ENCODE measurements at regions not wholly inside any gene's neighbourhood (a gene's known extent, or its start where the extent isn't known, plus 50 kb on each side); places are given as distances from the start of the nearest gene placed in this dataset.

- TF ChIP-seq CTCF (tag by site-specific recombination; IDR thresholded peaks at IDR 0.05) = no peak
- TF ChIP-seq ZBTB7A (tag by site-specific recombination; IDR thresholded peaks at IDR 0.05; ENCODE audit: low read depth) = no peak
- no peak for TF ChIP-seq ZNF2 (tag by site-specific recombination; IDR thresholded peaks at IDR 0.05)
- no peak for TF ChIP-seq ZNF670 (tag by site-specific recombination; IDR thresholded peaks at IDR 0.05; ENCODE audit: low read depth)
- TF ChIP-seq ZNF830 (tag by site-specific recombination; IDR thresholded peaks at IDR 0.05; ENCODE audit: low read depth) = no peak
- TF ChIP-seq ZNF423 (tag by site-specific recombination; IDR thresholded peaks at IDR 0.05) = no peak
- TF ChIP-seq ZSCAN30 (tag by site-specific recombination; IDR thresholded peaks at IDR 0.05) = no peak
- no peak for TF ChIP-seq ZNF558 (tag by site-specific recombination; IDR thresholded peaks at IDR 0.05)
- TF ChIP-seq TCF7L2 (IDR thresholded peaks at IDR 0.05; ENCODE audit: borderline replicate concordance, low read depth, low read length) = no peak
Observed at GRCh38 chr9:120281665-120282064, 298.3 kb downstream of the CDK5RAP2 start.

All from HEK293 (cell line).